ENCODE measurements at regions not wholly inside any gene's neighbourhood (a gene's known extent, or its start where the extent isn't known, plus 50 kb on each side); places are given as distances from the start of the nearest gene placed in this dataset.

GRCh38 chr17:31693433-31694220 is 165.4 kb downstream of the COPRS start:
- no peak overlapping the region for H3K27ac ChIP-seq (ENCODE audit: extremely low read depth, low read depth, low read length)
- TF ChIP-seq, protein P1, sequence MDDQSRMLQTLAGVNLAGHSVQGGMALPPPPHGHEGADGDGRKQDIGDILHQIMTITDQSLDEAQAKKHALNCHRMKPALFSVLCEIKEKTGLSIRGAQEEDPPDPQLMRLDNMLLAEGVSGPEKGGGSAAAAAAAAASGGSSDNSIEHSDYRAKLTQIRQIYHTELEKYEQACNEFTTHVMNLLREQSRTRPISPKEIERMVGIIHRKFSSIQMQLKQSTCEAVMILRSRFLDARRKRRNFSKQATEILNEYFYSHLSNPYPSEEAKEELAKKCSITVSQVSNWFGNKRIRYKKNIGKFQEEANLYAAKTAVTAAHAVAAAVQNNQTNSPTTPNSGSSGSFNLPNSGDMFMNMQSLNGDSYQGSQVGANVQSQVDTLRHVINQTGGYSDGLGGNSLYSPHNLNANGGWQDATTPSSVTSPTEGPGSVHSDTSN (CRISPR knock-in tag; IDR thresholded peaks at IDR 0.05) = no peak
- no peak for TF ChIP-seq SETDB1 (IDR thresholded peaks at IDR 0.05; ENCODE audit: insufficient read length, low read length)
- no peak for TF ChIP-seq YY2 (tag by site-specific recombination; IDR thresholded peaks at IDR 0.05)
- no peak for TF ChIP-seq ZNF404 (tag by site-specific recombination; IDR thresholded peaks at IDR 0.05)
- TF ChIP-seq ZNF768 (tag by site-specific recombination; IDR thresholded peaks at IDR 0.05) = peak; percentile 67; the same call in 1 of the 2 replicates
- TF ChIP-seq SALL2 (tag by site-specific recombination; IDR thresholded peaks at IDR 0.05; ENCODE audit: borderline replicate concordance) = no peak
- no peak for TF ChIP-seq BCL11B (tag by site-specific recombination; IDR thresholded peaks at IDR 0.05; ENCODE audit: low read depth)
- TF ChIP-seq ZNF555 (tag by site-specific recombination; conservative IDR thresholded peaks at IDR 0.05) = no peak
- H3K36me3 ChIP-seq (ENCODE audit: control insufficient read depth in 2 of 2, insufficient read depth in 1 of 2, low read length in 2 of 2) = no peaks in the 10 kb centered on the region
- H3K4me3 ChIP-seq (ENCODE audit: low read depth, low read length) = no peak overlapping the region
- H3K4me1 ChIP-seq (ENCODE audit: control insufficient read depth, insufficient read depth, low read length) = no peaks in the 10 kb centered on the region
- H3K9me3 ChIP-seq (ENCODE audit: control insufficient read depth, insufficient read depth, low read depth, low read length) = no peaks in the 10 kb centered on the region
- CTCF ChIA-PET = interaction anchor here (0.6 to 0.8 kb wide), 2 partner anchors 104 to 149 kb away, joined by 3 read pairs; no protein-coding TSS in a partner anchor
- POLR2A ChIA-PET = interaction anchor here (0.5 kb wide), 1 partner anchor 14 kb away, joined by 3 read pairs; no protein-coding TSS in a partner anchor

DNA sequence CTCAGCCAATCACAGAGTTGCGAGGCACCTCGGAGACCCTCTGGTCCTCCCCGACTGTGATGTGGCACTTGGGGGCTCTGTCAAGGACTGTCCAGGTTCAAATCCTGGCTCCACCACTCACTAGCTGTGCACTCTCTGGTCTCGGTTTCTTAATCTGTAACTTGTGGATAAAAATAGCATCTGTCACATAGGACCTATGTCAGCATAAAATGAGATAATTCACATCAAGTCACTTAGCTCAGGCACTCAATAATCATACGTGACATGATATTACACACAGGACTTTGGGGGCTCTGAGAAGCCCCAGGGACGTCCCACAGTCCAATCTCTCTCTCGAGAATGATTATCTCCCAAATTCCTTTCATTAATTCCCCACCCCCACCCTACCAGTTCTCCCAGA is 166.4 kb downstream of the COPRS start:
- Histone ChIP-seq H3K36me3 (ENCODE audit: control insufficient read depth in 2 of 2, insufficient read depth in 1 of 2, low read length in 2 of 2) (no peaks in the 10 kb centered on the region), H3K27ac (ENCODE audit: extremely low read depth, low read depth, low read length) (no peak overlapping the region), H3K9me3 (ENCODE audit: control insufficient read depth, insufficient read depth, low read depth, low read length) (no peaks in the 10 kb centered on the region), H3K4me3 (ENCODE audit: low read depth, low read length) (no peak overlapping the region), H3K4me1 (ENCODE audit: control insufficient read depth, insufficient read depth, low read length) (no peaks in the 10 kb centered on the region)
- ChIA-PET CTCF (interaction anchor here (0.6 to 0.7 kb wide), 4 partner anchors 103 to 219 kb away, joined by 3 to 5 read pairs (median 3); no protein-coding TSS in a partner anchor), POLR2A (no interaction called here)
- no peak for TF ChIP-seq ZNF248 (tag by site-specific recombination; IDR thresholded peaks at IDR 0.05)
- TF ChIP-seq ZNF610 (tag by site-specific recombination; IDR thresholded peaks at IDR 0.05; ENCODE audit: borderline replicate concordance) = no peak
- TF ChIP-seq ZNF335 (tag by site-specific recombination; conservative IDR thresholded peaks at IDR 0.05) = no peak
- TF ChIP-seq, protein P2, sequence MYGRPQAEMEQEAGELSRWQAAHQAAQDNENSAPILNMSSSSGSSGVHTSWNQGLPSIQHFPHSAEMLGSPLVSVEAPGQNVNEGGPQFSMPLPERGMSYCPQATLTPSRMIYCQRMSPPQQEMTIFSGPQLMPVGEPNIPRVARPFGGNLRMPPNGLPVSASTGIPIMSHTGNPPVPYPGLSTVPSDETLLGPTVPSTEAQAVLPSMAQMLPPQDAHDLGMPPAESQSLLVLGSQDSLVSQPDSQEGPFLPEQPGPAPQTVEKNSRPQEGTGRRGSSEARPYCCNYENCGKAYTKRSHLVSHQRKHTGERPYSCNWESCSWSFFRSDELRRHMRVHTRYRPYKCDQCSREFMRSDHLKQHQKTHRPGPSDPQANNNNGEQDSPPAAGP (tag by site-specific recombination; IDR thresholded peaks at IDR 0.05) = no peak
- TF ChIP-seq, protein P3, sequence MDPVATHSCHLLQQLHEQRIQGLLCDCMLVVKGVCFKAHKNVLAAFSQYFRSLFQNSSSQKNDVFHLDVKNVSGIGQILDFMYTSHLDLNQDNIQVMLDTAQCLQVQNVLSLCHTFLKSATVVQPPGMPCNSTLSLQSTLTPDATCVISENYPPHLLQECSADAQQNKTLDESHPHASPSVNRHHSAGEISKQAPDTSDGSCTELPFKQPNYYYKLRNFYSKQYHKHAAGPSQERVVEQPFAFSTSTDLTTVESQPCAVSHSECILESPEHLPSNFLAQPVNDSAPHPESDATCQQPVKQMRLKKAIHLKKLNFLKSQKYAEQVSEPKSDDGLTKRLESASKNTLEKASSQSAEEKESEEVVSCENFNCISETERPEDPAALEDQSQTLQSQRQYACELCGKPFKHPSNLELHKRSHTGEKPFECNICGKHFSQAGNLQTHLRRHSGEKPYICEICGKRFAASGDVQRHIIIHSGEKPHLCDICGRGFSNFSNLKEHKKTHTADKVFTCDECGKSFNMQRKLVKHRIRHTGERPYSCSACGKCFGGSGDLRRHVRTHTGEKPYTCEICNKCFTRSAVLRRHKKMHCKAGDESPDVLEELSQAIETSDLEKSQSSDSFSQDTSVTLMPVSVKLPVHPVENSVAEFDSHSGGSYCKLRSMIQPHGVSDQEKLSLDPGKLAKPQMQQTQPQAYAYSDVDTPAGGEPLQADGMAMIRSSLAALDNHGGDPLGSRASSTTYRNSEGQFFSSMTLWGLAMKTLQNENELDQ (tag by site-specific recombination; IDR thresholded peaks at IDR 0.05; ENCODE audit: low read depth) = no peak
- TF ChIP-seq ZNF670 (tag by site-specific recombination; IDR thresholded peaks at IDR 0.05; ENCODE audit: low read depth) = no peak
- TF ChIP-seq MEIS1 (CRISPR knock-in tag; IDR thresholded peaks at IDR 0.05; ENCODE audit: borderline replicate concordance) = no peak
- TF ChIP-seq AEBP2 (tag by site-specific recombination; IDR thresholded peaks at IDR 0.05; ENCODE audit: borderline replicate concordance) = no peak
- TF ChIP-seq, protein P4, sequence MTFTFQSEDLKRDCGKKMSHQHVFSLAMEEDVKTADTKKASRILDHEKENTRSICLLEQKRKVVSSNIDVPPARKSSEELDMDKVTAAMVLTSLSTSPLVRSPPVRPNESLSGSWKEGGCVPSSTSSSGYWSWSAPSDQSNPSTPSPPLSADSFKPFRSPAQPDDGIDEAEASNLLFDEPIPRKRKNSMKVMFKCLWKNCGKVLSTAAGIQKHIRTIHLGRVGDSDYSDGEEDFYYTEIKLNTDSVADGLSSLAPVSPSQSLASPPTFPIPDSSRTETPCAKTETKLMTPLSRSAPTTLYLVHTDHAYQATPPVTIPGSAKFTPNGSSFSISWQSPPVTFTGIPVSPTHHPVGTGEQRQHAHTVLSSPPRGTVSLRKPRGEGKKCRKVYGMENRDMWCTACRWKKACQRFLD (tag by site-specific recombination; IDR thresholded peaks at IDR 0.05) = no peak
- TF ChIP-seq PRDM1 (tag by site-specific recombination; IDR thresholded peaks at IDR 0.05) = no peak

Measured in HEK293 (cell line).